ENCODE measurements at regions not wholly inside any gene's neighbourhood (a gene's known extent, or its start where the extent isn't known, plus 50 kb on each side); places are given as distances from the start of the nearest gene placed in this dataset.
"Not testable (repeated sequence)": the region's sequence is repeated elsewhere in the genome, so short reads cannot be mapped to it uniquely, and the experiment has no call there.

GRCh38 chr16:64090327-64090726 is 1031.5 kb downstream of the CDH11 start:
- DNase-seq = no peak

DNA sequence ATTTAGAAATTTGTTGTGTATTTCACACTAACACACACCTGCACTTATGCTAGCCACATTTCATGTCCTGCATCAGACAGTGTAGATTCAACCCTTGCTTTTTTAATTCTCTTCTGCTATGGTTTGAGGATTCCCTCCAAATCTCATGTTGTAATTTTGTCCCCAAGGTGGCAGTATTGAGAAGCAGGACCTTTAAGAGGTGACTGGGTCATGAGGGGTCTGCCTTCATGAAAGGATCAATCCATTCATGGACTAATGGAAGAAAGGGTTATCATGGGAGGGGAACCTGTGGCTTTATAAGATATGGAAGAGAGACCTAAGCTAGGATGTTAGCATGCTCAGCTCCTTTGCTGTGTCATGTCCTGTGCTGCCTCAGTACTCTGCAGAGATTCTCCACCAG is 1032.2 kb downstream of the CDH11 start:
- peak in 2 of 3 donors; percentile 3 to 23 for DNase-seq

DNA sequence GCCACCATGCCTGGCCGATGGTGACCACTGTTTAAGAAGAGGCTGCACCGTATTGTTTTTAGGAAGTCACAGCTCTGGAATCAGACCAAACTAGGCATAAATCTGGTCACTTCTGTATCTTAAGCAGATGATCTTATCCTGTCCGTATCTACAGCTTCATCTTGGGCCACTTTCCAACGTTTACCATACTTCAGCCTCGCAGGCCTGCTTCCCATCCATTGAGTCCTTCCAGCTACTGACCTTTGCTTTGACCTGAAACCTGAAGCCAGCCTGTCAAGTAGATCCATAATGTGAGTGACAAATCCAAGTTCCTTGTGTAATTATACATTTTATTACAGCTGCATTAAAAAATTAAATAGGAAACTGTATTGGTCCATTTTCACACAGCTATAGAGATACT is 1033.0 kb downstream of the CDH11 start:
- DNase-seq = no peak

DNA sequence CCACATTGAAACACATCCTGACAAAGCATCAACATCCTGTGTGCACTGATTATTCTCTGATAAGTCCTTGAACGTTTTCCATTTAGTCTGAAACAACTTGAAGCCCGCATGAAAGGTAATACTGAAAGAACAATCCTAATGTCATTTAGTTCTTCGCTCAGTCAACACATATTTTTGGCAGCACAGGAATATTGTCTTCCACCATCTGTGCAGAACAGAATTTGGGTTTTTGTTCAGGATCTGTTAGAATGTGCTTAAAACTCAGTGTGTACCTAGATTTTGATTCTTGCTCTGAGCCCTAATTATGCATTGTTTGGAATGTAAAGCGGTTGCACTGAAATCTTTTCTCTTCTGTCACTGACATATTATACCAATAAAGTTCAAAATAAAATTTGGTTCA is 1036.6 kb downstream of the CDH11 start:
- DNase-seq = no peak

- no peak for DNase-seq
Observed at GRCh38 chr16:64084706-64085105, 1037.2 kb downstream of the CDH11 start.

DNA sequence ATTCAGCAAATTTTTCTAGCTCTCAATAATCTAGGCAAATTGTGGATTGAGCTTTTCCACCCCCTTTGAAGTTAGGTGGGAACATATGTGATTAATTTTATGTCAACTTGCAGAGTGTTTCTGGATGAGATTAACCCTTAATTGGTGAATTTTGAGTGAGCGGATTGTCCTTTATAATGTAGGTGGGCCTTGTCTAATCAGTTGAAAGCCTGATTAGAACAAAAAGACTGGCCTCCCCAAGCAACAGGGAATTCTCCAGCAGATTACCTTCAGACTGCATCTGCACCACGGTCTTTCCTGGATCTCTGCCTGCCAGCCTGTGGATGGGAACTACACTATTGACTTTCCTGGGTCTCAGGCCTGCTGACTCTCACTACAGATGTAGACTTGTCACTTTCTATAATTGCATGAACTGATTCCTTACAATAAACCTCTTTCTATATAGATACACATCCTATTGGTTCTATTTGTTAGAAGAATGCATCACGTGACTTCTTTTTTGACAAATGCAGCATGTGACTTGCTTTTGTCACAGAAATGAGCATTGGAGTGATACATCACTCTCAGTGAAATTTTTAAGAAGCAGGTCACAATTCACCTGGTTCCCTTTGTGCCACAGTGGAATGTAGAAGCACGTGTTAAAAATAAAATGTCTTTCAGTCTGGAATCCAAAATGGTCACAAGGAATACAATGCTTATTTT is 1038.3 kb downstream of the CDH11 start:
- no peak for DNase-seq

- no peak for DNase-seq
Observed at GRCh38 chr16:64077242-64077641, 1044.6 kb downstream of the CDH11 start.

DNA sequence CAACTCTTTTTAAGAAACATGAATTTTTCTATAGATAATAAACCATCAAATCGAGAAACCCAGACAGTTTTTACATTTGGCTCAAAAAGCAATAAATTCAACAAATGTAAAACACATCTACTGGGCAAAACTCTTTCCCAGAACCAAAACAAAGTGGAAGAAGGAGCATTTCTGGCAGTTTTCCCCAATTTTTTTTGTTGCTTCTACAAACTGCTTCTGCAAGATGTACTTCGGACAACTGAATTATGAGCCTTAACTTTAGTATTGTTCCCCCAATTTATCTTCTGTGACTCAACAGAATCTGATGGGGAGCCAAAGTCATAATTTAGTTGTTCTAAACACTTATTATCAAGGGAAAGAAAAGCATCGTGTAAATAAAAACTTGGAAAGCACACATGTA is 1047.2 kb downstream of the CDH11 start:
- no peak for DNase-seq

DNA sequence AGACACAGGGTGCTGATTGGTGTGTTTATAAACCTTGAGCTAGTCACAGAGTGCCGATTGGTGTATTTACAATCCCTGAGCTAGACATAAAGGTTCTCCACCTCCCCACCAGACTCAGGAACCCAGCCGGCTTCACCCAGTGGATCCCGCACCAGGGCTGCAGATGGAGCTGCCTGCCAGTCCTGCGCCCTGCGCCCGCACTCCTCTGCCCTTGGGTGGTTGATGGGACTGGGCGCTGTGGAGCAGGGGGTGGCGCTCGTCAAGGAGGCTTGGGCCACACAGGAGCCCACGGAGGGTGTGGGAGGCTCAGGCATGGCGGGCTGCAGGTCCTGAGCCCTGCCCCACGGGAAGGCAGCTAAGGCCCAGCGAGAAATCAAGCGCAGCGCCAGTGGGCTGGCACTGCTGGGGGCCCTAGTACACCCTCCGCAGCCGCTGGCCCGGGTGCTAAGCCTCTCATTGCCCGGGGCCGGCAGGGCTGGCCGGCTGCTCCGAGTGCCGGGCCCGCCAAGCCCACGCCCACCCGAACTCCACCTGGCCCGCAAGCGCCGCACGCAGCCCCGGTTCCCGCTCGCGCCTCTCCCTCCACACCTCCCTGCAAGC is 1049.6 kb downstream of the CDH11 start:
- not testable (repeated sequence) for DNase-seq

- no peak for DNase-seq
Observed at GRCh38 chr16:64065523-64065922, 1056.3 kb downstream of the CDH11 start.

DNA sequence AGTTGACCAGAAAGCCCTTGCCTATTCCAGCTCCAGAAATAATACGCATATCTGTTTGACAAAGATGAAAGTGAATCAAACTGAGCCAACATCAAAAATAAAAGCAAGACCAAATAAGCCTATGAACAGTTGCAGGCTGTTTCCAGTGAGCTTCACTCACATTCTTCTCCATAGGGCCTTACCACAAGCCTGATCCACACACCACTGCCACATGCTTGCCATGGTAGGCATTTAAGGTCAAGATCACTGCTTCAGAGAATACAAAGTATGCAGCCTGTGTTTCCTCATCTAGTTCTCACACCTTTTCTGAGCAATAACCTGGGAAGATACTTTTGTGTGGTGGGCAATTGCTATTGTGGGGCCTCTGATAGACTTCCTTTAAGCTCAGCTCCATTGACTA is 1060.2 kb downstream of the CDH11 start:
- DNase-seq = no peak

DNA sequence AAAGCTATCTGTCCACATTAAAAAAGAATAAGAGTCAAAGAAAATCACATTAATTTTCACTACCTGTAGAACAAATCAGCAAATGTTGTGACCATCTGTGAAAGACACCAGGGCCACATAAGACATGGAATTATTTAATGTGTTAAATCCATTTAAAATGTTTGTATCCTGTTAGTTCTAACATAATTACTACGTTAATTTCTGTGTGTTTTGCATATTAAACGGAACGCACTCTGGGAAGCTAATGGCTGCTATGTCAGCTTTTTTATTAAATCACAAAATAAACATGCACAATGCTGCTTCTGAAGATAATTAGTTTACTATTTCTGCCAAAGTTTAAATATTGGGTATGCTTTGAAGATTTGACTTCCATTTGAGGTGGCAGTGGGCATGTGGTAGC is 1061.2 kb downstream of the CDH11 start:
- no peak for DNase-seq

DNA sequence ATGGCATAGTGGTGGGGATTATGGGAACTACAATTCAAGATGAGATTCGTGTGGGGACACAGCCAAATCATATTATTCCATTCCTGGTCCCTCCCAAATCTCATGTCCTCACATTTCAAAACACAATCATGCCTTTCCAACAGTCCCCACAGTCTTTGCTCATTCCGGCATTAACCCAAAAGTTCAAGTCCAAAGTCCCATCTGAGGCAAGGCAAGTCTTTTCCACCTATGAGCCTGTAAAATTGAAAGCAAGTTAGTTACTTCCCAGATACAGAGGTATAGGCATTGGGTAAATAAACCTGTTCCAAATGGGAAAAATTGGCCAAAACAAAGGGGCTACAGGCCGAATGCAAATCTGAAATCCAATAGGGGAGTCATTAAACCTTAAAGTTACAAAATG is 1063.2 kb downstream of the CDH11 start:
- DNase-seq = no peak

DNA sequence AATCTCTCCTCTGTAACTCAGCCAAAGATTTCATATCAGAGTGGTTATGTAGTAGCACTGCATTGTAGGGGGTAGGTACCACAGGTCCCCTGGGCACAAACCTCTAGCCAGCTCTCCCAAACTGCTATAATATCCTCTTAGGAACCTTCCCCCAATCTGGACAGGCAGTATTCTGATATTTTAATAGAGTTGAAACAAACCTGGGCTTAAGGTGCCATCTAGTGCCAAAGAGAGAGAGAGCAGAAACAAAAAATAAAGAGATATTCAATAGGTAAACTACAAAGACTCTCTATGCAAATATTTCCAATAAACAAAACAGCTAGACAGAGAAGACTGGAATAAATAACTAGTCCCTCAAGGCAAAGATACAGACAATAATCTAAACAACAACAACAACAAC is 1070.0 kb downstream of the CDH11 start:
- DNase-seq = no peak

GRCh38 chr16:64047878-64048277 is 1074.0 kb downstream of the CDH11 start:
- DNase-seq = no peak

DNA sequence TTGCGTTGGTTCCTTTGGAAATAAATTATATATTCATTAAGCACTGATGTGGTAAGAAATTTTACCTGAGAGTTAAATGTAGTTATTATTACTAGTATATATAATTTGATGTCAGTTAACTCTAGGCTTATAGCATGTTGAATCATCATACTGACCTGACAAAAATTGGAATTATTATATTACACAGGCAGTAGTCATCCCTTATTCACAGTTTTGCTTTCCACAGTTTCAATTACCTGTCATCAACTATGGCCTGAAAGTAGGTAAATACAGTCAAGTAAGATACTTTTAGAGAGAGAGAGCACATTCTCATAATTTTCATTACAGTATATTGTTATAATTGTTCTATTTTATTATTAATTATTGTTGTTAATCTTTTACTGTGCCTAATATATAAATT is 1074.7 kb downstream of the CDH11 start:
- DNase-seq = no peak

DNA sequence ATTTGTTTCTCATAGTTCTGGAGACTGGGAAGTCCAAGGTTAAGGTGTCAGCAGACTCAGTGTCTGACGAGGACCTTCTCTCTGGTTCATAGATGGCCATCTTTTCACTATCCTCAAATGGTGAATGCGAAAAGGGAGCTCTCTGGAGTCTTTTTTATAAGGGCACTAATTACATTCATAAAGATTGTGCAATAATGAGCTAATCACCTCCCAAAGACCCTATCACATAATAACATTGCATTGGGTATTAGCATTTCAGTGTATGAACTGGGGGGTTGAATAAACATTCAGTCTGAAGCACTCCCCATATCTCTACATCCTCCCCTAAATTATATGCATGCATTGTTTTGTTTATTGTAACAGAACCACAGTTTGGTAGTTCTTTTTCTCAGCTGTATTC is 1086.5 kb downstream of the CDH11 start:
- no peak for DNase-seq

GRCh38 chr16:64019339-64019738 is 1102.5 kb downstream of the CDH11 start:
- no peak for DNase-seq

GRCh38 chr16:64017796-64018195 is 1104.1 kb downstream of the CDH11 start:
- DNase-seq = no peak

DNA sequence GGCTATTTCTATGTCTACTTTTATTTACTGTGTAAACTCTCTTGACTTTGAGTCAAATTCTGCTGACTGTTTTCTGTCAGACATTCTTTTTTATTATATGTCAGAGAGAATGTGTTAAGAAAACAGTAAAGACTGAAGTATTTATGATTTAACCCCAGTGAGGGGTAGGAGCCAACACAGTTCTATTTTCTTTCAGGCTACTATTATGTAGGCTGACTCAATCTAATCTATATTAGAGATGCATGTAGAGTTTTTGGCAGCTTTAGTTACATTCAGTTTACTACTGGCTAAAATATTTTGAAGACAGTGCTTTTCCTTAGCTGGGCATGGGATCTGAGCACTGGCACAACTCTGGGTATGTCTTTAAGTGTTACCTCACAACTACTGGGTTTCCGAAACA is 1108.0 kb downstream of the CDH11 start:
- no peak for DNase-seq

DNA sequence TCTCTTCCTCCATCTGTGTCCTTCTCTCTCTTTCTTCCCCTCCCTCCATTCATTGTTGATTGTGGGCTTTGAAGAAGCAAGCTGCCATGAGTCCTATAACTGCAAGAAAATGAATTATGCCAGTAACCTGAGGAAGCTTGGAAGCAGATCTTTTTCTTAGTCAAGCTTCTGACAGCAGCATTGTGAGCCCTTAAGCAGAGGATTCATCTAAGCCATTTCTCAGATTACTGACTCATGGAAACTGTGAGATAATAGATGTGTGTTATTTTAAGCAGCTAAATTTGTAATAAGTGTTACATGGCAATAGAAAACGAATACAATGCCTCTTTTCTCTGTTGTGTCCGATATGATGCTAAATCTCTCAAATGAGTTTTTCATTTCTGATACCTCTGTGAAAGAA is 1109.7 kb downstream of the CDH11 start:
- DNase-seq = no peak

DNA sequence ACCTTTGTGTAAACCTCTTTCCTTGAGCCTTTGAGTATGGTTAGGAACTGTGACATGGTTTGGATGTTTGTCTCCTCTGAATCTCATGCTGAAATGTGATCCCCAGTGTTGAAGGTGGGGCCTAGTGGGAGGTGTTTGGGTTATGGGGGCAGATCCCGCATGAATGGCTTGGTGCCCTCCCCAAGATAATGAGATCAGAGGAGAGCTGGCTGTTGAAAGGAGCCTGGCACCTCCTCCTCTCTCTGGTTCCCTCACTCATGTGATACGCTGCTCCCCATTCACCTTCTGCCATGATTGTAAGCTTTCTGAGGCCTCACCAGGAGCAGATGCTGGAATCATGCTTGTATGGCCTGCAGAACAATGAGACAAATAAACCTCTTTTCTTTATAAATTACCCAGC is 1110.2 kb downstream of the CDH11 start:
- DNase-seq = no peak

DNA sequence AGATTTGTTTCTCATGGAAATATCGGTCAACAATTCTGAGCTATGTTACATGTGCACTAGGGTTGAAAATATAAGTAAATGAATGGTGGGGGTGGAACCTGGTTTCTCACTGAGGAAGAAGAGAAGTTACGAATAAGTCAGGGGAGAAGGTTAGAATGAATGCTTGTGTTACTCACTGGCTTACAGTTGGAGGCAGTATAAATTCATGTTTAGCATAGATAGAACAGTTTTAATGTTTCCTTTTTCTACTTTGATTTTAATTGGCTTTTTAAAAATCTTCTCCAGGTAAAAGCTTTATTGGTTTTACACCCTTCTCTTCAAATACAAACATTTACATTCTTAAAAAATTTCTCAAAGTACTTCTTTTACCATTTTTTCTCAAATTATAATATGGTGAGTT is 1113.7 kb downstream of the CDH11 start:
- no peak for DNase-seq

DNA sequence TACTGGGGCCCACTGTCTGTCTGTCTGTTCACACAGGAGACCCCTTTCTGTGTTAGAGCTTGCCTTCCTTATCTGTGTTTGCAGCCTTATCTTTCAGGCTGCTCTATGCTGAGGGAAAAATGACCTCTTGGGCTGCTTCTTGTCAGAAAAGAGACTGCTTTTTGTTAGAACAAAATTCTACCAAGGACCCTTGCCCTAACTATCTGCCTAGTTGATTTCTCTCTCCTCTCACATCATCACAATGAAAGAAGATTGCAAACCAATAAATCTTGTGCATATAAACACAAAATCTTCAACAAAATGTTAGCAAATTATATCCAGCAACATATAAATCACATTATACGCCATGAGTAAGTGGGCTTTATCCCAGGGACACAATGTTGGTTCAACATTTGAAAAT is 1117.7 kb downstream of the CDH11 start:
- no peak for DNase-seq

- no peak for DNase-seq
Observed at GRCh38 chr16:63995025-63995424, 1126.8 kb downstream of the CDH11 start.

All from suppressor macrophage treated with lipopolysaccharide for 1 hour (primary cell).